Stimulated activated naive CD4-positive, alpha-beta T cell (primary cell): ENCODE measurements at regions not wholly inside any gene's neighbourhood (a gene's known extent, or its start where the extent isn't known, plus 50 kb on each side); places are given as distances from the start of the nearest gene placed in this dataset.
"Not testable (repeated sequence)": the region's sequence is repeated elsewhere in the genome, so short reads cannot be mapped to it uniquely, and the experiment has no call there.

Source experiments
- DNase-seq, 6 experiments: peaks; one replicate each; lab custom pipeline; 2025; lab: John Stamatoyannopoulos, UW

GRCh38 chr5:142222225-142222865, 102.5 kb downstream of the SPRY4 start:
- peak in 1 of 6 experiments; percentile 20 for DNase-seq

GRCh38 chr5:142221091-142221860, 103.5 kb downstream of the SPRY4 start:
- peak in 1 of 6 experiments; percentile 2 for DNase-seq

GRCh38 chr5:142219146-142219545, 105.7 kb downstream of the SPRY4 start:
- no peak for DNase-seq

GRCh38 chr5:142216931-142217330, 107.9 kb downstream of the SPRY4 start:
- no peak for DNase-seq

- DNase-seq, result no peak
These were observed 107.5 kb downstream of the NDFIP1 start for GRCh38 chr5:142215915-142216681.

GRCh38 chr5:142213077-142213476, 104.5 kb downstream of the NDFIP1 start:
- DNase-seq, result no peak

- DNase-seq, result no peak
These were observed 103.3 kb downstream of the NDFIP1 start for GRCh38 chr5:142211918-142212317.

- DNase-seq, result no peak
These were observed 102.4 kb downstream of the NDFIP1 start for GRCh38 chr5:142210864-142211412.

GRCh38 chr5:142210011-142210410, 101.4 kb downstream of the NDFIP1 start:
- DNase-seq, result no peak

- no peak for DNase-seq
These were observed 100.3 kb downstream of the NDFIP1 start for GRCh38 chr5:142208777-142209312.

- not testable (repeated sequence) for DNase-seq
These were observed 99.7 kb downstream of the NDFIP1 start for GRCh38 chr5:142208244-142208643.

GRCh38 chr5:142206801-142207200, 98.2 kb downstream of the NDFIP1 start:
- no peak for DNase-seq

- no peak for DNase-seq
These were observed 95.6 kb downstream of the NDFIP1 start for GRCh38 chr5:142204219-142204618.
